ENCODE measurements at regions not wholly inside any gene's neighbourhood (a gene's known extent, or its start where the extent isn't known, plus 50 kb on each side); places are given as distances from the start of the nearest gene placed in this dataset.

GRCh38 chr20:58001381-58001780 is 227.1 kb downstream of the ANKRD60 start:
- no peak for DNase-seq
- H3K4me1 Mint-ChIP-seq (ENCODE audit: low read depth), result peaks cover 7% of the 10 kb centered on the region
- no peaks in the 10 kb centered on the region for H3K36me3 Mint-ChIP-seq (ENCODE audit: low read depth)
- H3K27me3 Mint-ChIP-seq, result peaks cover 53% of the 10 kb centered on the region
- H3K4me3 Mint-ChIP-seq, result no peak overlapping the region
- H3K9me3 Mint-ChIP-seq, result peaks cover 2% of the 10 kb centered on the region
- no peak overlapping the region for H3K27ac Mint-ChIP-seq

- Mint-ChIP-seq H3K4me3 (no peak overlapping the region), H3K27me3 (peaks cover 56% of the 10 kb centered on the region), H3K27ac (no peak overlapping the region), H3K36me3 (ENCODE audit: low read depth) (no peaks in the 10 kb centered on the region), H3K9me3 (peaks cover 2% of the 10 kb centered on the region), H3K4me1 (ENCODE audit: low read depth) (peaks cover 7% of the 10 kb centered on the region)
- no peak for DNase-seq
Measured at GRCh38 chr20:58000861-58001260, 227.6 kb downstream of the ANKRD60 start.

GRCh38 chr20:57999465-58000111 is 228.9 kb downstream of the ANKRD60 start:
- Mint-ChIP-seq H3K36me3 (ENCODE audit: low read depth) (no peaks in the 10 kb centered on the region), H3K27me3 (peaks cover 64% of the 10 kb centered on the region), H3K4me3 (no peak overlapping the region), H3K27ac (no peak overlapping the region), H3K4me1 (ENCODE audit: low read depth) (peaks cover 7% of the 10 kb centered on the region), H3K9me3 (peaks cover 2% of the 10 kb centered on the region)
- DNase-seq, result no peak

GRCh38 chr20:57998981-57999464 is 229.4 kb downstream of the ANKRD60 start:
- Mint-ChIP-seq H3K9me3 (peaks cover 2% of the 10 kb centered on the region), H3K4me1 (ENCODE audit: low read depth) (peaks cover 7% of the 10 kb centered on the region), H3K27ac (no peak overlapping the region), H3K27me3 (peaks cover 66% of the 10 kb centered on the region), H3K36me3 (ENCODE audit: low read depth) (no peaks in the 10 kb centered on the region), H3K4me3 (no peak overlapping the region)
- DNase-seq, result no peak

GRCh38 chr20:57998276-57998675 is 230.2 kb downstream of the ANKRD60 start:
- Mint-ChIP-seq H3K4me1 (ENCODE audit: low read depth) (peaks cover 7% of the 10 kb centered on the region), H3K9me3 (peaks cover 2% of the 10 kb centered on the region), H3K27me3 (peaks cover 69% of the 10 kb centered on the region), H3K4me3 (no peak overlapping the region), H3K27ac (no peak overlapping the region), H3K36me3 (ENCODE audit: low read depth) (no peaks in the 10 kb centered on the region)
- no peak for DNase-seq

GRCh38 chr20:57996936-57997890 is 231.2 kb downstream of the ANKRD60 start:
- peaks cover 2% of the 10 kb centered on the region for H3K9me3 Mint-ChIP-seq
- DNase-seq, result no peak
- H3K27me3 Mint-ChIP-seq, result peaks cover 75% of the 10 kb centered on the region
- H3K36me3 Mint-ChIP-seq (ENCODE audit: low read depth), result no peaks in the 10 kb centered on the region
- no peak overlapping the region for H3K27ac Mint-ChIP-seq
- H3K4me1 Mint-ChIP-seq (ENCODE audit: low read depth), result peaks cover 7% of the 10 kb centered on the region
- H3K4me3 Mint-ChIP-seq, result no peak overlapping the region

GRCh38 chr20:57996465-57996864 is 232.0 kb downstream of the ANKRD60 start:
- Mint-ChIP-seq H3K36me3 (ENCODE audit: low read depth) (no peaks in the 10 kb centered on the region), H3K4me3 (no peak overlapping the region), H3K9me3 (peaks cover 2% of the 10 kb centered on the region), H3K27ac (no peak overlapping the region), H3K4me1 (ENCODE audit: low read depth) (peaks cover 7% of the 10 kb centered on the region), H3K27me3 (peaks cover 72% of the 10 kb centered on the region)
- DNase-seq, result no peak

- no peak overlapping the region for H3K27ac Mint-ChIP-seq
- peaks cover 69% of the 10 kb centered on the region for H3K27me3 Mint-ChIP-seq
- DNase-seq, result no peak
- H3K36me3 Mint-ChIP-seq (ENCODE audit: low read depth), result no peaks in the 10 kb centered on the region
- H3K4me3 Mint-ChIP-seq, result no peak overlapping the region
- H3K4me1 Mint-ChIP-seq (ENCODE audit: low read depth), result peaks cover 7% of the 10 kb centered on the region
- peaks cover 2% of the 10 kb centered on the region for H3K9me3 Mint-ChIP-seq
Measured at GRCh38 chr20:57995381-57995977, 233.0 kb downstream of the ANKRD60 start.

GRCh38 chr20:57993716-57994431 is 234.6 kb downstream of the ANKRD60 start:
- H3K4me1 Mint-ChIP-seq (ENCODE audit: low read depth), result peaks cover 2% of the 10 kb centered on the region
- H3K4me3 Mint-ChIP-seq, result no peak overlapping the region
- H3K9me3 Mint-ChIP-seq, result peaks cover 2% of the 10 kb centered on the region
- peaks cover 69% of the 10 kb centered on the region for H3K27me3 Mint-ChIP-seq
- no peaks in the 10 kb centered on the region for H3K36me3 Mint-ChIP-seq (ENCODE audit: low read depth)
- H3K27ac Mint-ChIP-seq, result no peak overlapping the region
- DNase-seq, result no peak

GRCh38 chr20:57991211-57991881 is 237.1 kb downstream of the ANKRD60 start:
- no peak overlapping the region for H3K4me3 Mint-ChIP-seq
- no peaks in the 10 kb centered on the region for H3K4me1 Mint-ChIP-seq (ENCODE audit: low read depth)
- peaks cover 55% of the 10 kb centered on the region for H3K27me3 Mint-ChIP-seq
- DNase-seq, result no peak
- no peaks in the 10 kb centered on the region for H3K9me3 Mint-ChIP-seq
- no peaks in the 10 kb centered on the region for H3K36me3 Mint-ChIP-seq (ENCODE audit: low read depth)
- H3K27ac Mint-ChIP-seq, result no peak overlapping the region

- H3K9me3 Mint-ChIP-seq, result no peaks in the 10 kb centered on the region
- DNase-seq, result no peak
- H3K27me3 Mint-ChIP-seq, result peaks cover 48% of the 10 kb centered on the region
- no peak overlapping the region for H3K4me3 Mint-ChIP-seq
- H3K4me1 Mint-ChIP-seq (ENCODE audit: low read depth), result no peaks in the 10 kb centered on the region
- no peak overlapping the region for H3K27ac Mint-ChIP-seq
- H3K36me3 Mint-ChIP-seq (ENCODE audit: low read depth), result no peaks in the 10 kb centered on the region
Measured at GRCh38 chr20:57990396-57990987, 238.0 kb downstream of the ANKRD60 start.

- Mint-ChIP-seq H3K36me3 (ENCODE audit: low read depth) (no peaks in the 10 kb centered on the region), H3K27ac (no peak overlapping the region), H3K4me3 (no peak overlapping the region), H3K4me1 (ENCODE audit: low read depth) (no peaks in the 10 kb centered on the region), H3K9me3 (no peaks in the 10 kb centered on the region), H3K27me3 (peaks cover 38% of the 10 kb centered on the region)
- no peak for DNase-seq
Measured at GRCh38 chr20:57988828-57989227, 239.6 kb downstream of the ANKRD60 start.

GRCh38 chr20:57988422-57988821 is 240.0 kb downstream of the ANKRD60 start:
- DNase-seq, result no peak

More at GRCh38 chr20:57988422-57988821, 240.0 kb downstream of the ANKRD60 start:
- H3K27me3 Mint-ChIP-seq, result peaks cover 34% of the 10 kb centered on the region
- H3K4me1 Mint-ChIP-seq (ENCODE audit: low read depth), result no peaks in the 10 kb centered on the region
- H3K9me3 Mint-ChIP-seq, result no peaks in the 10 kb centered on the region
- H3K36me3 Mint-ChIP-seq (ENCODE audit: low read depth), result no peaks in the 10 kb centered on the region
- H3K4me3 Mint-ChIP-seq, result no peak overlapping the region
- no peak overlapping the region for H3K27ac Mint-ChIP-seq

All from activated T-cell treated with anti-CD3 and anti-CD28 coated beads, Interleukin-2, amount 50 U/mL, for 24 hours (primary cell).